ENCODE measurements at regions not wholly inside any gene's neighbourhood (a gene's known extent, or its start where the extent isn't known, plus 50 kb on each side); places are given as distances from the start of the nearest gene placed in this dataset.
A peak's percentile ranks its signal among the peaks of the same experiment; 100 is the strongest.

- Histone ChIP-seq H3K4me3 (no peak overlapping the region), H3K9me3 (ENCODE audit: low read depth) (no peaks in the 10 kb centered on the region), H3K27ac (no peak overlapping the region), H3K36me3 (no peaks in the 10 kb centered on the region), H3K27me3 (no peaks in the 10 kb centered on the region), H3K4me1 (ENCODE audit: low read depth) (peaks cover 10% of the 10 kb centered on the region)
- no peak for DNase-seq (ENCODE audit: low read depth in 1 of 2, low spot score in 1 of 2)
- no peak for TF ChIP-seq CTCF (IDR thresholded peaks at IDR 0.05; ENCODE audit: low read depth, low read length)
These were observed 262.3 kb downstream of the PTBP2 start for GRCh38 chr1:96983866-96984265.

- Histone ChIP-seq H3K27me3 (no peaks in the 10 kb centered on the region), H3K4me1 (ENCODE audit: low read depth) (peaks cover 24% of the 10 kb centered on the region), H3K9me3 (ENCODE audit: low read depth) (no peaks in the 10 kb centered on the region), H3K4me3 (no peak overlapping the region), H3K27ac (no peak overlapping the region), H3K36me3 (no peaks in the 10 kb centered on the region)
- DNase-seq (ENCODE audit: low read depth in 1 of 2, low spot score in 1 of 2), result peak in 1 of 2 donors; percentile 27
- TF ChIP-seq CTCF (IDR thresholded peaks at IDR 0.05; ENCODE audit: low read depth, low read length), result no peak
These were observed 265.7 kb downstream of the PTBP2 start for GRCh38 chr1:96987186-96987703.

- Histone ChIP-seq H3K36me3 (no peaks in the 10 kb centered on the region), H3K27me3 (no peaks in the 10 kb centered on the region), H3K4me1 (ENCODE audit: low read depth) (peaks cover 24% of the 10 kb centered on the region), H3K27ac (no peak overlapping the region), H3K4me3 (no peak overlapping the region), H3K9me3 (ENCODE audit: low read depth) (no peaks in the 10 kb centered on the region)
- DNase-seq (ENCODE audit: low read depth in 1 of 2, low spot score in 1 of 2), result no peak
- no peak for TF ChIP-seq CTCF (IDR thresholded peaks at IDR 0.05; ENCODE audit: low read depth, low read length)
These were observed 267.7 kb downstream of the PTBP2 start for GRCh38 chr1:96989302-96989701.

- no peak for DNase-seq (ENCODE audit: low read depth in 1 of 2, low spot score in 1 of 2)
- no peak for TF ChIP-seq CTCF (IDR thresholded peaks at IDR 0.05; ENCODE audit: low read depth, low read length)
These were observed 268.6 kb downstream of the PTBP2 start for GRCh38 chr1:96990136-96990535.

GRCh38 chr1:96991261-96991660, 269.7 kb downstream of the PTBP2 start:
- no peak overlapping the region for H3K4me3 ChIP-seq
- H3K9me3 ChIP-seq (ENCODE audit: low read depth), result no peaks in the 10 kb centered on the region
- TF ChIP-seq CTCF (IDR thresholded peaks at IDR 0.05; ENCODE audit: low read depth, low read length), result no peak
- peaks cover 39% of the 10 kb centered on the region for H3K4me1 ChIP-seq (ENCODE audit: low read depth)
- no peak for DNase-seq (ENCODE audit: low read depth in 1 of 2, low spot score in 1 of 2)
- H3K36me3 ChIP-seq, result no peaks in the 10 kb centered on the region
- no peaks in the 10 kb centered on the region for H3K27me3 ChIP-seq
- H3K27ac ChIP-seq, result no peak overlapping the region

More at GRCh38 chr1:96990136-96990535, 268.6 kb downstream of the PTBP2 start:
- no peaks in the 10 kb centered on the region for H3K36me3 ChIP-seq
- peaks cover 29% of the 10 kb centered on the region for H3K4me1 ChIP-seq (ENCODE audit: low read depth)
- no peaks in the 10 kb centered on the region for H3K9me3 ChIP-seq (ENCODE audit: low read depth)
- H3K27me3 ChIP-seq, result no peaks in the 10 kb centered on the region
- no peak overlapping the region for H3K4me3 ChIP-seq
- no peak overlapping the region for H3K27ac ChIP-seq

GRCh38 chr1:96992871-96993270, 271.3 kb downstream of the PTBP2 start:
- Histone ChIP-seq H3K4me3 (no peak overlapping the region), H3K9me3 (ENCODE audit: low read depth) (no peaks in the 10 kb centered on the region), H3K27ac (no peak overlapping the region), H3K27me3 (no peaks in the 10 kb centered on the region), H3K36me3 (no peaks in the 10 kb centered on the region), H3K4me1 (ENCODE audit: low read depth) (peaks cover 53% of the 10 kb centered on the region)
- no peak for DNase-seq (ENCODE audit: low read depth in 1 of 2, low spot score in 1 of 2)
- TF ChIP-seq CTCF (IDR thresholded peaks at IDR 0.05; ENCODE audit: low read depth, low read length), result no peak
